Adrenal gland (tissue), 9 donors: ENCODE measurements at regions not wholly inside any gene's neighbourhood (a gene's known extent, or its start where the extent isn't known, plus 50 kb on each side); places are given as distances from the start of the nearest gene placed in this dataset.

Source experiments
- DNase-seq, 7 donors: peaks; one replicate each; pipeline ENCODE4 v3.0.0-alpha.2; 2019 to 2020
- H3K27ac ChIP-seq, 5 donors: fragments of 200-600 bp; sonication (generic) in 4 of 5; 1 replicate in 3 of 5; 2 replicates in 2 of 5; pipeline versions ENCODE4 v1.5.1 to v1.8.0; 2016 to 2020; ENCODE audit warnings: mild to moderate bottlenecking in 1 of 5
- H3K27me3 ChIP-seq: fragments of 200-600 bp; 2 replicates; pipeline ENCODE4 v1.8.0; 2021
- H3K36me3 ChIP-seq, 2 donors: fragments of 200-600 bp; replicated peaks in 1 of 2; 1 replicate in 1 of 2; 2 replicates in 1 of 2; pipeline versions ENCODE4 v1.5.1 to v1.8.0; 2018 to 2022
- H3K4me1 ChIP-seq, 2 donors: fragments of 200-600 bp; replicated peaks in 1 of 2; 1 replicate in 1 of 2; 2 replicates in 1 of 2; pipeline versions ENCODE4 v1.5.1 to v1.8.0; 2018 to 2021
- H3K4me3 ChIP-seq, 4 donors: fragments of 200-600 bp; sonication (generic) in 3 of 4; one replicate each; pipeline ENCODE4 v1.5.1; 2016 to 2018
- H3K9me3 ChIP-seq, 3 donors: fragments of 200-600 bp; sonication (generic) in 1 of 3; replicated peaks in 1 of 3; 1 replicate in 2 of 3; 2 replicates in 1 of 3; pipeline versions ENCODE4 v1.5.1 to v1.8.0; 2016 to 2021
- POLR2A ChIP-seq, 2 donors: fragments of 450-650 bp; IDR thresholded peaks; one replicate each; pipeline ENCODE4 v1.6.1; 2017; ENCODE audit warnings: antibody characterized with exemption in 2 of 2, mild to moderate bottlenecking in 2 of 2, moderate library complexity in 1 of 2
- WGBS, 4 donors: extraction: QIAGEN DNeasy Blood & Tissue Kit in 2 of 4; methylation state at CpG; one replicate each; pipeline versions ENCODE4 v1.1.5 to v1.1.7; 2013 to 2017; 5-methylcytosine and 5-hydroxymethylcytosine counted together
- intact Hi-C, 2 donors: fragments of 100-400 bp; cut with DNase I; formaldehyde crosslinking; loops; one replicate each; pipeline versions ENCODE4 v1.14.1 to v1.15.0; 2022 to 2023
- TF ChIP-seq, protein P1 (sequence below), 6 experiments: fragments of 450-650 bp in 4 of 6; fragments of 200-600 bp in 2 of 6; sonication (generic) in 1 of 6; IDR thresholded peaks; 1 replicate in 5 of 6; 2 replicates in 1 of 6; pipeline versions ENCODE4 v1.5.1 to v1.8.0; 2016 to 2021; ENCODE audit warnings: antibody characterized with exemption in 6 of 6, mild to moderate bottlenecking in 2 of 6, moderate library complexity in 1 of 6
- donor health status: healthy with polysubstance abuse.
- donor health status: Bipolar disorder and iron deficiency.
- donor health status: DM: yes; HTN: yes; CAD: no.
- donor health status: DM: no; HTN: no; CAD: no.
- donor health status: DM: no; HTN: no; CAD: no.

DNA sequence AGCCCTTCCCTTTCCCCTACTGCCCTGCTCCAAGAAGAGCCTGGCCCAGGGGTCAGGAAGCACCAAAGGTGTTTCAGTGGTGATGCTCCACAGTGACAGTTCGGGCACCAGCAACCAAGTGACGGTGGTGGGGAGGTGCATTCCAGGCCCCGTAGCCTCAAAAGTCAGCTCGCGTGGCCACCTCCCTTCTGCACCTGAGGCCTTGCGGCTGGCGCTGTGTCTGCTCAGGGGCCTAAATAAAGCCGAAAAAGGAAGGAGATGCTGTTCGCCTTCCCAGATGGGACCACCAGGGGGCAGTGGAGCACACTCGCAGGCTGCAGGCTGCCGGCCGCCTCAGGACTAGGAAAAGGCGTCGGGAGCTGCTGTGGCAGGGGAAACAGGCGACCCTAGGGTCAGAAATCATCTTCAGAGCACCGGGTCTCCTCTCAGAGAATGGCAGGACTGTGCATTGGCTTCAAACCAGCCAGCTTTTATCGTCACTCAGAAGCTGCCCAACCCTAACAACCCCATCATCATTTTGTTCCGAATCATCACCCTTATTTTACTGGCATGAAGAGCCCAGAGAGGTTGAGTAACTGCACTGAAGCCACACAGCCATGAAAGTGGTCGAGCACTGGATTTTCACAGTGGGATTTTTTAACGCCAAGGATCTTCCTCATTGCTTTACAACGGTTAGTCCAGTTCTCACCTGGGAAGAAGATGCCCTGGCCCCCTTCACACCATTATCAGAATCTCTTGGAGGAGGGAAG lies 213.0 kb upstream of the CELF4 start:
- Histone ChIP-seq H3K27ac (no peak overlapping the region), H3K9me3 (no peaks in the 10 kb centered on the region), H3K4me1 (no peaks in the 10 kb centered on the region), H3K36me3 (no peaks in the 10 kb centered on the region), H3K4me3 (no peak overlapping the region), H3K27me3 (no peaks in the 10 kb centered on the region)
- WGBS, 4 donors = 21 to 29% (median 26%) methylated on average over 14 to 21 of the region's 21 CpGs
- intact Hi-C loops = loop anchor here in 1 of 2 donors (10.0 kb wide), 1 partner anchor 1796 kb away; no protein-coding TSS in a partner anchor
- TF ChIP-seq POLR2A (IDR thresholded peaks at IDR 0.05) = no peak
- TF ChIP-seq, protein P1, sequence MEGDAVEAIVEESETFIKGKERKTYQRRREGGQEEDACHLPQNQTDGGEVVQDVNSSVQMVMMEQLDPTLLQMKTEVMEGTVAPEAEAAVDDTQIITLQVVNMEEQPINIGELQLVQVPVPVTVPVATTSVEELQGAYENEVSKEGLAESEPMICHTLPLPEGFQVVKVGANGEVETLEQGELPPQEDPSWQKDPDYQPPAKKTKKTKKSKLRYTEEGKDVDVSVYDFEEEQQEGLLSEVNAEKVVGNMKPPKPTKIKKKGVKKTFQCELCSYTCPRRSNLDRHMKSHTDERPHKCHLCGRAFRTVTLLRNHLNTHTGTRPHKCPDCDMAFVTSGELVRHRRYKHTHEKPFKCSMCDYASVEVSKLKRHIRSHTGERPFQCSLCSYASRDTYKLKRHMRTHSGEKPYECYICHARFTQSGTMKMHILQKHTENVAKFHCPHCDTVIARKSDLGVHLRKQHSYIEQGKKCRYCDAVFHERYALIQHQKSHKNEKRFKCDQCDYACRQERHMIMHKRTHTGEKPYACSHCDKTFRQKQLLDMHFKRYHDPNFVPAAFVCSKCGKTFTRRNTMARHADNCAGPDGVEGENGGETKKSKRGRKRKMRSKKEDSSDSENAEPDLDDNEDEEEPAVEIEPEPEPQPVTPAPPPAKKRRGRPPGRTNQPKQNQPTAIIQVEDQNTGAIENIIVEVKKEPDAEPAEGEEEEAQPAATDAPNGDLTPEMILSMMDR (IDR thresholded peaks at IDR 0.05) = peak; percentile 39 to 71 (median 68)
- DNase-seq = peak; percentile 32 to 89 (median 64)

DNA sequence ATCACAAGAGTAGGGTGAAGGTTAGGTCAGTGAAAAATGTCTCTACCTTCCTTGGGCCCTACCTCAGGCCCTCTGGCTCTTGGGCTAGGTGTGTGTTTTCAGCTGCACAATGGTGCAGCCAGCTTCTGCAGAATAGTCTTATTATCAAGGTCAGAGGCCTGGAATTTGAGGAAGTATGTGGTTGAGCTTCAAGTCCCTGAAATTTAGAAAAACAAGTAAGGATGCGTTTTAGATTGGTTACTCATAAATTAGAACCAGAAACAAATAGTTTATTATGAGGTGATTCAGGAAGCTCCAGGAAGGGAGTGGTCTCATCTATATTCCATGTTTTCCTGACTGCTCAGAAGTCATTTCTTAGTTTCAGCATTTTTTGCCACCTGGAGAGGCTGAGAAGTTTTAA lies 204.2 kb upstream of the CELF4 start:
- 24 to 34% (median 28%) methylated on average over 1 of the region's 1 CpG for WGBS, 4 donors
- no peaks in the 10 kb centered on the region for H3K36me3 ChIP-seq
- no peak overlapping the region for H3K4me3 ChIP-seq
- no peak for DNase-seq
- no peaks in the 10 kb centered on the region for H3K9me3 ChIP-seq
- intact Hi-C loops = loop anchor here in 1 of 2 donors (10.0 kb wide), 1 partner anchor 1805 kb away; no protein-coding TSS in a partner anchor
- TF ChIP-seq, protein P1 (IDR thresholded peaks at IDR 0.05) = no peak
- H3K27me3 ChIP-seq = no peaks in the 10 kb centered on the region
- no peaks in the 10 kb centered on the region for H3K4me1 ChIP-seq
- no peak overlapping the region for H3K27ac ChIP-seq

DNA sequence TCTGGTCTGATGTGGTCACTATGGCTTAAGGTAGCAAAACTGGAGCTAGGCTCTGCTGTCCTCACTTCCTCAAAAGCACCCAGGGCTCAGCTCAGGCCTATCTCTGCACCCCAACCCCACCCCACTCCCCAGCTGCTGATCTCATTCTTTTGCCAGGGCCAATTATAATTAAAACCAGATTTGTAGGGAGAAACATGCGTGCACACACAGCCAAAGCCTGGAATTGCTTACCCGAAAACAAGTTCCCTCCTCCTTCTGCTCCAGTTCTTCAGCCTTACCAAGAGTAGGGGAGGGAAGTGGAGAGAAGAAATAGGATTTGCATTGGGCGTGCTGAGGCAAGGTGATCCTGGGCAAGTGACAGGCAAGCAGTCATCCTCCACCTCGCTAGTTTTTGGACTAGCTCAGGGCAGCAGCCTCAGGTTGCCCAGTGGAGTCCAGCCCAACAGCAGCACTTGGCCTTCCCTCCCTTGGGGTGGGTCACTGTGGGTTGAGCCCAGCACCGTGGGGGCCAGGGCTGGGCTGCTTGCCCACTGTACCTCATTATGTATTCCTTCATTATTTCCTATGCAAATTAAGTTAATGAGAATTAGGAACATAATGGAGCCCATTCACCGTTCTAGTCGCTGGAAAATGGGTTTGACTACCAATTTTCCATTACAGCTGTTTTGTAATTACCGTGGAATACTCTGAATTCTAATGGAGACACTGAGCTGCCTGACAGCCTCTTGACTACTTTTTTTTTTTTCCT lies 199.1 kb upstream of the CELF4 start:
- TF ChIP-seq POLR2A (IDR thresholded peaks at IDR 0.05) = no peak
- TF ChIP-seq, protein P1 (IDR thresholded peaks at IDR 0.05) = no peak
- intact Hi-C loops = no loop called here
- H3K4me3 ChIP-seq = no peak overlapping the region
- no peak overlapping the region for H3K27ac ChIP-seq
- no peak for DNase-seq
- no peaks in the 10 kb centered on the region for H3K9me3 ChIP-seq
- H3K27me3 ChIP-seq = no peaks in the 10 kb centered on the region
- H3K4me1 ChIP-seq = no peaks in the 10 kb centered on the region
- WGBS, 4 donors = 79 to 82% (median 81%) methylated on average over 8 of the region's 8 CpGs
- H3K36me3 ChIP-seq = no peaks in the 10 kb centered on the region

DNA sequence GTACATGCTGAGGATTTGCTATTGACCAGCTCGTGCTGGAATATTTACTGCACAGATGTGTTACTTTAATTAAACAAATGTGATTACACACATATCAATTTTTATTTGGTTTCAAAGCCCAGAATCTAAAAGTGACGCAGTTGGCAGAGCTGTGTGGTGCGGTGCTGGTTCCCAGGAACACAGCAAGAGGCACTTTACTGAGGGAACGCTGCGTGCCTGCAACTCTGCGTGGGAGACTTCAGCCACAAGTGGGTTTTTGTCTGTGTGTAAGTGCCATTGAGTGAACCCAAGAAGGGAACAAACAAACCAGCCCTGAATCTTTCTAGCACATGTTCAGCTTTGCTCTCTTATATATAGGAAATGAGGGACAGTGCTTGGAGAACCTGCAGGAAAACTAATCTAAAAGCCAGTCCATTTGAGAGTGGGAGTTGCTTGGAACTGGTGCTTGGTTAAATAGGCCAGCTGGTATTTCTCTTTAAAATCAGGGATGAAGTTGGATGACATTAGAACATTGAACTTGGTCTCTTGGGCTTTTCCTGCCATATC lies 196.6 kb upstream of the CELF4 start:
- Histone ChIP-seq H3K36me3 (no peaks in the 10 kb centered on the region), H3K4me1 (no peaks in the 10 kb centered on the region), H3K9me3 (no peaks in the 10 kb centered on the region), H3K4me3 (no peak overlapping the region), H3K27me3 (no peaks in the 10 kb centered on the region), H3K27ac (no peak overlapping the region)
- no peak for TF ChIP-seq POLR2A (IDR thresholded peaks at IDR 0.05)
- TF ChIP-seq, protein P1 (IDR thresholded peaks at IDR 0.05) = no peak
- DNase-seq = no peak
- intact Hi-C loops = no loop called here
- 79 to 92% (median 84%) methylated on average over 6 of the region's 6 CpGs for WGBS, 4 donors
